DND-41 (cell line): ENCODE measurements at regions not wholly inside any gene's neighbourhood (a gene's known extent, or its start where the extent isn't known, plus 50 kb on each side); places are given as distances from the start of the nearest gene placed in this dataset.

ENCODE experiments used
- ATAC-seq: fragments of 200-7000 bp; cut with Tn5 transposase; 3 replicates; pipeline ENCODE4 v1.9.1; 2021; ENCODE audit warnings: low read depth; ENCODE audit not compliant: insufficient read depth
- DNase-seq: peaks from one replicate; pipeline ENCODE4 v3.0.0-alpha.2; 2020
- H2AFZ ChIP-seq: 2 replicates; pipeline ENCODE4 v1.6.0; 2012; ENCODE audit warnings: low read depth, low read length
- H3K27ac ChIP-seq: 2 replicates; pipeline ENCODE4 v1.5.1; 2012; ENCODE audit warnings: low read length, inconsistent platforms
- H3K27me3 ChIP-seq: fragments of 200-600 bp; sonication (generic); 2 replicates; pipeline ENCODE4 v1.6.0; 2012; ENCODE audit warnings: low read length, mild to moderate bottlenecking, inconsistent platforms; ENCODE audit not compliant: insufficient read depth, poor library complexity
- H3K36me3 ChIP-seq: 2 replicates; pipeline ENCODE4 v1.5.1; 2012; ENCODE audit warnings: low read length, inconsistent platforms; ENCODE audit not compliant: insufficient read depth
- H3K4me1 ChIP-seq: 2 replicates; pipeline ENCODE4 v1.5.1; 2012; ENCODE audit warnings: mild to moderate bottlenecking, low read length; ENCODE audit not compliant: insufficient read depth
- H3K4me2 ChIP-seq: 2 replicates; pipeline ENCODE4 v1.6.0; 2012; ENCODE audit warnings: mild to moderate bottlenecking, moderate library complexity, low read length, inconsistent platforms; ENCODE audit not compliant: insufficient read depth
- H3K4me3 ChIP-seq, 2 experiments: fragments of 200-600 bp in 1 of 2; shearing (Covaris generic) in 1 of 2; 2 replicates each; pipeline ENCODE4 v1.5.1; 2012 to 2016; ENCODE audit warnings: inconsistent platforms in 2 of 2, low read length in 2 of 2, mild to moderate bottlenecking in 2 of 2, low read depth in 1 of 2, moderate library complexity in 1 of 2
- H3K79me2 ChIP-seq: 2 replicates; pipeline ENCODE4 v1.6.0; 2012; ENCODE audit warnings: low read length, inconsistent platforms; ENCODE audit not compliant: insufficient read depth
- H3K9ac ChIP-seq: 2 replicates; pipeline ENCODE4 v1.6.0; 2012; ENCODE audit warnings: low read depth, mild to moderate bottlenecking, inconsistent platforms, low read length, moderate library complexity
- H3K9me3 ChIP-seq: 2 replicates; pipeline ENCODE4 v1.5.1; 2012; ENCODE audit warnings: low read length, moderate library complexity, mild to moderate bottlenecking, inconsistent platforms; ENCODE audit not compliant: insufficient read depth, severe bottlenecking
- H4K20me1 ChIP-seq: 2 replicates; pipeline ENCODE4 v1.6.0; 2012; ENCODE audit warnings: low read length; ENCODE audit not compliant: insufficient read depth
- EZH2 ChIP-seq: IDR thresholded peaks from 3 replicates; pipeline ENCODE4 v1.6.1; 2012; ENCODE audit warnings: borderline replicate concordance, low read depth, mild to moderate bottlenecking, moderate library complexity, low read length, inconsistent platforms; ENCODE audit not compliant: severe bottlenecking
- TF ChIP-seq, protein P1 (sequence below): IDR thresholded peaks from 2 replicates; pipeline ENCODE4 v1.5.1; 2012; ENCODE audit warnings: borderline replicate concordance, low read length, moderate library complexity, mild to moderate bottlenecking; ENCODE audit not compliant: poor library complexity, severe bottlenecking; ENCODE audit errors: extremely low read depth

DNA sequence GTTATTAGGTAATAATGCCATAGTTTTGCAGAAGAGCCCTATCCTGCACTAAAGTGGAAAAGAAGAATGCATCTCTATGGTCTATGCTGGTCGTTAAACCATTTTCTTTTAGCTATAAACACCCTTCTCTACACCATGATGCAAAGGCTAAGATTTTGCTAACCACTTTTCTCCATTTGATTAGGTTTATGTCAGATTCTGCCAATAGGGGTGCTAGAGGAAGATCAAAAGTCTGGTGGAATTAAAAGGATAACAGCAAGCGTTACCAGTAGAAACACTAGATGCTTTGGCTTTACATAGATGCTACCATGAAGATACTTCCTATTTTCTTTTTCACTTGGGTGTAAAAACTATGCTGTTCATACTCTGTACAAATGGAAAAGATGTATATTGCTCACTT is 669.8 kb upstream of the ARPP21 start:
- no peaks in the 10 kb centered on the region for H3K27me3 ChIP-seq
- H3K4me2 ChIP-seq, result no peak overlapping the region
- no peaks in the 10 kb centered on the region for H4K20me1 ChIP-seq
- no peaks in the 10 kb centered on the region for H3K79me2 ChIP-seq
- ATAC-seq, result no peak
- no peak overlapping the region for H2AFZ ChIP-seq
- no peak overlapping the region for H3K9ac ChIP-seq
- H3K9me3 ChIP-seq, result no peaks in the 10 kb centered on the region
- no peak overlapping the region for H3K4me3 ChIP-seq
- H3K4me1 ChIP-seq, result peaks cover 5% of the 10 kb centered on the region; the same call in 1 of the 2 replicates
- no peak for TF ChIP-seq EZH2
- TF ChIP-seq, protein P1, sequence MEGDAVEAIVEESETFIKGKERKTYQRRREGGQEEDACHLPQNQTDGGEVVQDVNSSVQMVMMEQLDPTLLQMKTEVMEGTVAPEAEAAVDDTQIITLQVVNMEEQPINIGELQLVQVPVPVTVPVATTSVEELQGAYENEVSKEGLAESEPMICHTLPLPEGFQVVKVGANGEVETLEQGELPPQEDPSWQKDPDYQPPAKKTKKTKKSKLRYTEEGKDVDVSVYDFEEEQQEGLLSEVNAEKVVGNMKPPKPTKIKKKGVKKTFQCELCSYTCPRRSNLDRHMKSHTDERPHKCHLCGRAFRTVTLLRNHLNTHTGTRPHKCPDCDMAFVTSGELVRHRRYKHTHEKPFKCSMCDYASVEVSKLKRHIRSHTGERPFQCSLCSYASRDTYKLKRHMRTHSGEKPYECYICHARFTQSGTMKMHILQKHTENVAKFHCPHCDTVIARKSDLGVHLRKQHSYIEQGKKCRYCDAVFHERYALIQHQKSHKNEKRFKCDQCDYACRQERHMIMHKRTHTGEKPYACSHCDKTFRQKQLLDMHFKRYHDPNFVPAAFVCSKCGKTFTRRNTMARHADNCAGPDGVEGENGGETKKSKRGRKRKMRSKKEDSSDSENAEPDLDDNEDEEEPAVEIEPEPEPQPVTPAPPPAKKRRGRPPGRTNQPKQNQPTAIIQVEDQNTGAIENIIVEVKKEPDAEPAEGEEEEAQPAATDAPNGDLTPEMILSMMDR, result peak; percentile 19
- no peaks in the 10 kb centered on the region for H3K36me3 ChIP-seq
- no peak overlapping the region for H3K27ac ChIP-seq
- no peak for DNase-seq

DNA sequence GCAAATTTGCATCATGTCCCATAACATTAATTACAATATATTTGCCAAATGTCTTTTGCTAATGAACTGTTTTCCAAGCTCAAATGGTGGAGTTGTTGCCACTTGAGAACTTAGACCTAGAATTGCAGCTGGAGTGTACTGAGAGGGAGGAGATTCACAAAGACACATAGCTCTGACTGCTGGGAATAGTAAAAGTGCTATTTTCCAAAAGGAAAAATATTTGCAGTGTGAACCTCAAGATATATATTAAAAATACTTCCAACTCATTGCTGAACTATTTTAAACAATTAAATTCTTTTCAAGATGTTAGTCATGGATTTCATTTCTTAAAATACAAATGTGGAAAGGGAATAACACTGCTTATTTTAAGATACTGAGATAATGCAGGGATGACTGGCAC is 666.8 kb upstream of the ARPP21 start:
- Histone ChIP-seq H3K9ac (no peak overlapping the region), H3K4me2 (no peak overlapping the region), H3K79me2 (no peaks in the 10 kb centered on the region), H3K27ac (no peak overlapping the region), H3K27me3 (no peaks in the 10 kb centered on the region), H2AFZ (no peak overlapping the region), H3K4me3 (no peak overlapping the region), H3K9me3 (peaks cover 6% of the 10 kb centered on the region), H3K36me3 (no peaks in the 10 kb centered on the region), H4K20me1 (no peaks in the 10 kb centered on the region), H3K4me1 (peaks cover 5% of the 10 kb centered on the region; the same call in 1 of the 2 replicates)
- TF ChIP-seq, protein P1, result no peak
- no peak for DNase-seq
- ATAC-seq, result no peak

DNA sequence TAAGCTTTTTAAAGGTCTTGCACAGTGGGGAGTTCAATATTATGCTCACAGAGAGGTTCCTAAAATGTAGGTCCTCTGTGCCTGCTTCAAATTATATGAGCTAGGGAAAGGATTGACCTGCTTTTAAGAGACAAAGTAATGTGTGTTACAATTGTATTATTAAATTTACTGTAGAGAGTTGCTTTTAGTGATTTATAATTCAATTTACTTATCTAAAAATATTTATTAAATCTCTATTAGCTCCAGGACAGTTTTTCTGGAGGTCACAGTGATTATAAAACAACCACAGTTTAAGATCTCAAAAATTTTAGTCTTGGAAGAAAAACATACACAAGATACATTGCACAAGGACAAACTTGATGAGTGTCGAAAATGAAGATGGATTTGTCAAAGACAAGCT is 665.7 kb upstream of the ARPP21 start:
- Histone ChIP-seq H3K79me2 (no peaks in the 10 kb centered on the region), H3K27ac (no peak overlapping the region)
- TF ChIP-seq, protein P1, result no peak
- TF ChIP-seq EZH2, result no peak

DNA sequence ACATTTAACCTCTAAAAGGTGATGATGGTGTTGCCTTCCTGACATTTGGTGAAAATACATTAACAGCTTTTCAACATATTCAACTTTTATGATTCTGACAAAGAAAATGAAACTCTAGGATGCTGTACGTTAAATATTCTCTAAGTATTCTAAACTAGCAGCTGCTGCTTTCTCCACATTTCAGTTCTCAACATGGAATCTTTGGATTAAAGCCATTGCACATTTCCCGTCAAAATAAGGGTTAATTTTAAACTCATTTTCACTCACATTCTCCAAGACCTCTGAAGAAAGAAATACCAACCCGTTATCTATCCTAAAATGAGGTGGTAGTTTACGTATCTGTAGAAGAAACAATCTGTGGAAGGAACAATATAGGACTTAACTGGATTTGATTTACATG is 655.7 kb upstream of the ARPP21 start:
- no peak for DNase-seq
- Histone ChIP-seq H3K36me3 (no peaks in the 10 kb centered on the region), H3K79me2 (no peaks in the 10 kb centered on the region), H3K4me1 (no peaks in the 10 kb centered on the region), H4K20me1 (no peaks in the 10 kb centered on the region), H3K4me2 (no peak overlapping the region), H3K9ac (no peak overlapping the region), H3K27me3 (no peaks in the 10 kb centered on the region), H2AFZ (no peak overlapping the region), H3K9me3 (no peaks in the 10 kb centered on the region), H3K27ac (no peak overlapping the region), H3K4me3 (no peak overlapping the region)
- TF ChIP-seq, protein P1, result no peak
- no peak for TF ChIP-seq EZH2
- no peak for ATAC-seq

More for the DNA sequence above, 665.7 kb upstream of the ARPP21 start:
- ATAC-seq (no peak), DNase-seq (no peak)
- no peak overlapping the region for H2AFZ ChIP-seq
- H3K4me1 ChIP-seq, result peaks cover 5% of the 10 kb centered on the region; the same call in 1 of the 2 replicates
- H3K4me2 ChIP-seq, result no peak overlapping the region
- no peak overlapping the region for H3K9ac ChIP-seq
- H3K36me3 ChIP-seq, result no peaks in the 10 kb centered on the region
- H3K4me3 ChIP-seq, result no peak overlapping the region
- no peaks in the 10 kb centered on the region for H4K20me1 ChIP-seq
- peaks cover 6% of the 10 kb centered on the region for H3K9me3 ChIP-seq
- H3K27me3 ChIP-seq, result no peaks in the 10 kb centered on the region
